HG02870 (cell line): ENCODE measurements at regions not wholly inside any gene's neighbourhood (a gene's known extent, or its start where the extent isn't known, plus 50 kb on each side); places are given as distances from the start of the nearest gene placed in this dataset.

Experiments
- ATAC-seq: cut with Tn5 transposase; IDR thresholded peaks from one replicate; pipeline ENCODE4 v1.9.1; 2021; ENCODE audit warnings: mild to moderate bottlenecking, moderate library complexity; ENCODE audit not compliant: unreplicated experiment

- ATAC-seq: no peak
These were observed 594.5 kb downstream of the OLFM4 start for GRCh38 chr13:53623146-53623545.

- ATAC-seq: no peak
These were observed 602.9 kb downstream of the OLFM4 start for GRCh38 chr13:53631511-53631910.

GRCh38 chr13:53638040-53638439, 609.4 kb downstream of the OLFM4 start:
- no peak for ATAC-seq

- no peak for ATAC-seq
These were observed 613.7 kb downstream of the OLFM4 start for GRCh38 chr13:53642306-53642705.

GRCh38 chr13:53648673-53649072, 620.1 kb downstream of the OLFM4 start:
- ATAC-seq: no peak

- ATAC-seq: no peak
These were observed 643.4 kb downstream of the OLFM4 start for GRCh38 chr13:53672005-53672404.

- no peak for ATAC-seq
These were observed 654.5 kb downstream of the OLFM4 start for GRCh38 chr13:53683146-53683545.

- ATAC-seq: no peak
These were observed 655.0 kb downstream of the OLFM4 start for GRCh38 chr13:53683608-53684007.

- ATAC-seq: no peak
These were observed 662.8 kb downstream of the OLFM4 start for GRCh38 chr13:53691417-53691816.

- no peak for ATAC-seq
These were observed 666.4 kb downstream of the OLFM4 start for GRCh38 chr13:53694814-53695532.

GRCh38 chr13:53703371-53704080, 674.9 kb downstream of the OLFM4 start:
- no peak for ATAC-seq

- no peak for ATAC-seq
These were observed 690.7 kb downstream of the OLFM4 start for GRCh38 chr13:53719281-53719680.

GRCh38 chr13:53732664-53733063, 704.1 kb downstream of the OLFM4 start:
- ATAC-seq: no peak

- no peak for ATAC-seq
These were observed 715.3 kb downstream of the OLFM4 start for GRCh38 chr13:53743906-53744305.

GRCh38 chr13:53747825-53748224, 719.2 kb downstream of the OLFM4 start:
- ATAC-seq: no peak

- no peak for ATAC-seq
These were observed 720.7 kb downstream of the OLFM4 start for GRCh38 chr13:53749306-53749705.

GRCh38 chr13:53759016-53759415, 730.4 kb downstream of the OLFM4 start:
- no peak for ATAC-seq

- no peak for ATAC-seq
These were observed 747.2 kb downstream of the OLFM4 start for GRCh38 chr13:53775807-53776206.

- ATAC-seq: no peak
These were observed 750.3 kb downstream of the OLFM4 start for GRCh38 chr13:53778937-53779336.

- no peak for ATAC-seq
These were observed 753.3 kb downstream of the OLFM4 start for GRCh38 chr13:53781941-53782340.

GRCh38 chr13:53782488-53782961, 753.9 kb downstream of the OLFM4 start:
- ATAC-seq: peak; percentile 67

GRCh38 chr13:53783471-53783870, 754.9 kb downstream of the OLFM4 start:
- no peak for ATAC-seq
